HG03196 (cell line): ENCODE measurements at regions not wholly inside any gene's neighbourhood (a gene's known extent, or its start where the extent isn't known, plus 50 kb on each side); places are given as distances from the start of the nearest gene placed in this dataset.
"Not testable (repeated sequence)": the region's sequence is repeated elsewhere in the genome, so short reads cannot be mapped to it uniquely, and the experiment has no call there.

Source experiments
- ATAC-seq: cut with Tn5 transposase; IDR thresholded peaks from one replicate; pipeline ENCODE4 v1.9.1; 2021; ENCODE audit not compliant: unreplicated experiment

DNA sequence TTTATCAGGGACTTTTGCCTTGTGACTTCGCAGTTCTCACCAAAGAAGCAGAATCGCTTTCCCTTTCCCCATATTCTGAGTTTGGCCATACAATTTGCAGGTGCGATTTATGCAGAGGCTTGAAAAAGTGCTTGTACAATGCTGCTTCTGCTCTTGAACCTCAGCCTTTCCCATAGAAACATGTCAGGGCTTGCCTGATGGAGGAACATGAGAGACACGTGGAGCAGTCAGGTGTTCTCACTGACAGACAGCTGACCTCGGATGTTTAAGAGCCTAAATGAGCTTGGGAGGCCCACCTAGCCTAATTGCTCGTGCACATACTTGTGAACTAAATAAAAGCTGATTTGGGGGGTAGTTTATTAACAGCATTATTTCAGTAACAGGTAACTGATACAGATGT lies 290.0 kb downstream of the S1PR1 start:
- no peak for ATAC-seq

DNA sequence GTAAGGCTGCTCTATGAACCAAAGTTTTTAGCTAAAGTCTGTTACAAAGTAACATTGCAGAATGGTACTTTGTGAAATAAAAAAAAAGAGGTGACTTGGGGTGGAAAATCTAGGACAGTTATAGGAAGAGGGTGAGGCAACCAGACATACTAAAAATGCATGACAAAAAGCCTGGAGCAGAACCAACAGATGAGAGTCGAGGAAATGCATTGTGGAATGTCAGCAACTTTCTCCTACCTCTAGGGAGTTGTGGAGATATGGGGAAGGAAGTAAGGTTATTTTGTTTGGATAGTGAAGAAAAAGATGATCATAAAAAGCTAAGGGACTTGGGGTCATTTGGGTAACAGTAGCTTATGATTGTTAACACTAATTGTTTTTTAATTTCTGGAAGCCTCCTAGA lies 295.6 kb downstream of the S1PR1 start:
- ATAC-seq: no peak

DNA sequence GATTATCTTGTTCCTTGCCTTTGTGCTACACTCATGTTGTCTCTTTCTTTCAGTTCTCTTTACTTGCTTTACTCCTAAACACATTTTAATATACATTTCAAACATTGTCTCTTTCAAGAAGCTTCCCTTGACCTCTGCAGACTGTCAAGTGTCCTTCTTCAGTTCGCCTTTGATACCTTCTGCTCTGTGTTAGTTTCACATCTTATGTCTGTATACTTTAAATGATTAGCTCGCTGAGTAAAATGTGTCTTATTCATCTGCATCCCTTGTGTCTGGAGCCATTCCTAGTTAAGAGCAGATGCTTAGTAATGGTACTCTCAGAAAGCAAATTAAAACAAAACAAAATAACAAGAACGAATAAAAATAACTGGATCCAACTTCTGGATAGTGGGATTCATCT lies 303.3 kb downstream of the S1PR1 start:
- ATAC-seq: no peak

- ATAC-seq: no peak
These were observed 310.1 kb downstream of the S1PR1 start for GRCh38 chr1:101546885-101547284.

DNA sequence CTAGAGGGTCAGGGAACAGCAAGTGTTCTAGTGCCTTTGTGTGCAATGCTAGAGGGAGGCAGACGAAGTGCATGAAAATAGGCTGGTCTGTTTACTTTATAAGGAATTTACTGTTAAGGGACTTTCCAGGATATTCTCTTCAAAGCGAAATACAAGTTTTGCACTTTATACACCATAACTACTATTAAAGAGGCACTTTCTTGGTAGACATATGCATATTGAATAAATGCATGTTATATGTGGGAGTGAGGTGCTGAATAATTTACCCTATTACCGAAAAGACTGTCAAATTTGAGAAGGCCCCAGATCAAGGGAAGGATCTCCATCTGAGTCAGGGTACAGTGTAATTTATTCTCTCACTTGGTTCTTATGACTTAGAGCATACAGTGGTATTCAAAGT lies 310.5 kb downstream of the S1PR1 start:
- ATAC-seq: no peak

DNA sequence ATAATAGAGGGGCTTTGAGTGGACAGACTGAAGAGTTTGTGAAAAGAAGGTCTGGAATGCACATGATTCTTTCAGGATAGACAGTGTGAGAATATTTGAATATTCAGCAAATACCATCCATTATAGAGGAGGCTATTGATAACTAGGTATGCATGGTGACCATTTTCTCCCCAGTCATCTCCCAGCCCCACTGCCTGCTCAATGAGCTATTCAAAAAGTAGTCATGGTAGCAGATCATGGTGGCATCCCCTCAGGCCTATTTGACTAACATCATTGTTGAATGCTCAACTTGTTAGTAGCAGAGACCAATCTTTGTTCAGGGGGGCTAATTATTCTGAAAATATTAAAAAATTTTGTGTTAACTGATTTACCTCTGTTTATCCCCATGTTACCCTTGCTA lies 311.6 kb downstream of the S1PR1 start:
- ATAC-seq: no peak

DNA sequence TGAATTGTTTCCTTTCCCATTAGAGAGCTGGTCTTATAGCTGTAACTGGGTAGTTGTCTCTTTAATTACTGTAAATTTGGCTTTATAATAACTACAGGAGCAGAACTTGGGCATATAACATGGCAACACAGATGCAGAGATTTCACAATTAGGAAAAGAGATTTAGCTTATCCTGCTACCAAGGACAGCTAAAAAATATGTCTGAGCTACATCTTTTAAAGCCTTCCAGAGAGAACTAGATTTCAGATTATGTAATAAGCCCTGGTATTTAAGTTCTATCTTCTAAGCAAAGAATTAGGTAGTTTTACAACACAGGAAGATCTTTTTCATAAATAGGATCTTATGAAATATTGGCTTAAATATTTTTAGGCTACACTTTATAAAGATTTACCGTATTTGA lies 313.8 kb downstream of the S1PR1 start:
- ATAC-seq: no peak

- no peak for ATAC-seq
These were observed 330.2 kb downstream of the S1PR1 start for GRCh38 chr1:101566883-101567538.

- ATAC-seq: peak; percentile 91
These were observed 330.9 kb downstream of the S1PR1 start for GRCh38 chr1:101567582-101568189.

GRCh38 chr1:101587741-101588140 lies 350.9 kb downstream of the S1PR1 start:
- no peak for ATAC-seq

DNA sequence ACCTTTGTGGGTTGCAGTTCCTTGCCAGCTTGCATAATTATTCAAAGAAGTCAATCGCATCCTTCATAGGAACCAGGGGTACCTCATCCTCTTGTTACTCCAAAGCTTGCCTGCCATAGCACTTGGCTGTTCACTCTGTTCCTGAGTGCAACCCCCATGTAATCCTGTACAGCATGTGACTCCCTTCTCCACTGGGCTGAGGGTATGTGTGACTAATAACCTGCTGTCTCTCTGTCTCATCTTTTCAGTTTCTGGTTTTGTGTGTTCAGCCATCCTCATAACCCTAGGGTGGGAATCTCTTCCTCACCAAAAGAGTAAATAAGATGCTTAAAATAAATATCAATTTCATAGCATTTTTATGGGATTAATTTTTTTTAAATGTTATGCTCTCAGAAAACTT lies 351.9 kb downstream of the S1PR1 start:
- no peak for ATAC-seq

- ATAC-seq: no peak
These were observed 356.0 kb downstream of the S1PR1 start for GRCh38 chr1:101592845-101593244.

GRCh38 chr1:101595881-101596374 lies 359.1 kb downstream of the S1PR1 start:
- ATAC-seq: no peak

DNA sequence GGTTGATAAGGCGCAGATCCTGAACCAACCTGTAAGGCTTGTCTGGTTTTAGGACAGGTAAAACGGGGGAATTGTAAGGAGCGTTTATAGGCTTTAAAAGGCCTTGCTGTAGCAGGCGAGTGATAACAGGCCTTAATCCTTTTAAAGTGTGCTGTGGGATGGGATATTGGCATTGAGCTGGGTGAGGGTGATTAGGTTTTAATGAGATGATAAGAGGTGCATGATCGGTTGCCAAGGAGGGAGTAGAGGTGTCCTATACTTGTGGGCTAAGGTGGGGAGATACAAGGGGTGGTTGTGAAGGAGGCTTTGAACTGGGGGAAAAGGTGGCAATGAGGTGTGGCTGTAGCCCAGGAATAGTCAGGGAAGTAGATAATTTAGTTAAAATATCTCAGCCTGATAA lies 363.8 kb downstream of the S1PR1 start:
- ATAC-seq: not testable (repeated sequence)

- no peak for ATAC-seq
These were observed 366.9 kb downstream of the S1PR1 start for GRCh38 chr1:101603726-101604125.

- no peak for ATAC-seq
These were observed 369.1 kb downstream of the S1PR1 start for GRCh38 chr1:101605878-101606277.

- no peak for ATAC-seq
These were observed 376.7 kb downstream of the S1PR1 start for GRCh38 chr1:101613546-101613945.

GRCh38 chr1:101618900-101619299 lies 377.8 kb downstream of the OLFM3 start:
- no peak for ATAC-seq

DNA sequence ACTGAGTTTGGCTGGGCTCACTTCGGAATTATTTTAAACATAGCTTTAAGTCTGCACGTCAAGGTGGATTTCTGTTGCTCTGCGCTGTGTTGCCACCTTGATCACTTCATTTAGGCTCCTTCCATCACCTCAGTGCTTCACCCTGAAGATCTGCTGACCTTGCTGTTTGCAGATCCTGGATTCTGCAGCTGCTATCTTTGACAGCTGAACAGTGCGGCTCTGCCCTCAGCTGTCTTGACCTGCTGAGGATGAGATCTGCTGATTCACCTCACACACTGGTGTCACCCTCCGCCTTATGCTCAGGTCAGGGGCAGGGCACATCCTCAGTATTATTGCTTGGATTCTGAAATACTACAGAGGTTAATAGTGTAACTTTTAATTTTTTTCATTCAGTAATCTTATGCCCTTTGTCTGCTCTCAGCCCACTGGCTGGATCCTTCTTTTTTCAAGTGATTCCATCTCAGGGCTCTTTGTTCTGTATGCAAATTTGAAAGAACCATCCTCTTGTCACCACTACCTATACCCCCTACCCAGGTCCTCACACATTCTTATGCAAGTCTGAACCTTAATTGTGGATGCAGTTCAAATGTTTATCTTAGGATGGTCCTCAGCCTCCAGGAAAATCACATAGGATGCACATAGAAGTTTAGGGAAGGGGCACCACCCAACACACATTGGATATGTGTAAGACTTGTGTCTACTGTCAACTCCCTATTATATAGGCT lies 364.0 kb downstream of the OLFM3 start:
- no peak for ATAC-seq

DNA sequence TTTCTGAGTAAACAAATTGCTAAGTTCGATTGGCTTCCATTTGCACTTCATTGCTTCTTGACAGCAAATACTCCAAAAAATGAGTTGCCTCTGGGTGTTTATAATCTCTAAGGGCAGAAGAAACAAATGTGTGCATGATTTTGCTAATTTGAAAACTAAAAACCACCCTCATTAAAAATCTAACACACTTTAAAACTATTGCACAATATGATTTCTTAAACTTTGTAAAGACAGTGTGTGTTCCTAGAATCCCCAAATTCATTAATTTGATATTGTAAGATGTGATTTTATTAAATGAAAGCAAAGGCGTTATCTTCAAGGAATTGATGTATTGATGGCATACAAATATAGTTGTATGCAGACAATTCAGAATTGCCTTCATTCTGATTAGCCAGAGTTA lies 350.9 kb downstream of the OLFM3 start:
- ATAC-seq: no peak

GRCh38 chr1:101652484-101652883 lies 344.2 kb downstream of the OLFM3 start:
- no peak for ATAC-seq

DNA sequence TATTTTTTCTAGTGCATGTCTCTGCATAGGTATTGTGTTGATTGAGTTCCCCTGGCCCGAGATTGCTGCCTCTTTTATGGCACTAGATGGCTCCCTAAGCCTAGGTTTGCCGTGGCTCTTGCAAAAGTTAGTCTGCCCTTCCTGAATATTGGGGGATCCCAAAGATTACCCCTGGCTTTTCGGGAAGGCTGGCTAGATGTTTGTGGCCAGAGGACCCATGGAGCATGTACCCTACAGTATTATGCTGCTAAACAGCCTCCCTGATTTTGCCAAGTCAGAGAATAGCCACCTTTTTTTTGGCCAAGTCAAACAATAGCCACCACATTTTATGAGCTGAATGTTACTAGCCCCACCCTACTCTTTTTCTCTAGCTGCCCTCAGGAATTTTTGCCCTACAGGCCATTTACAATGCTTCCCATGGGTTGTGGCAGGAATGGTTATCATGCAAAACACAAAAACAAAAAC lies 343.2 kb downstream of the OLFM3 start:
- ATAC-seq: no peak
